NCI-H187 (cell line): ENCODE measurements at regions not wholly inside any gene's neighbourhood (a gene's known extent, or its start where the extent isn't known, plus 50 kb on each side); places are given as distances from the start of the nearest gene placed in this dataset.

Experiments
- DNase-seq, 2 experiments: peaks; one replicate each; lab custom pipeline; 2025; lab: John Stamatoyannopoulos, UW

- no peak for DNase-seq
Measured at GRCh38 chr2:65731476-65731875, 299.1 kb upstream of the SPRED2 start.

DNA sequence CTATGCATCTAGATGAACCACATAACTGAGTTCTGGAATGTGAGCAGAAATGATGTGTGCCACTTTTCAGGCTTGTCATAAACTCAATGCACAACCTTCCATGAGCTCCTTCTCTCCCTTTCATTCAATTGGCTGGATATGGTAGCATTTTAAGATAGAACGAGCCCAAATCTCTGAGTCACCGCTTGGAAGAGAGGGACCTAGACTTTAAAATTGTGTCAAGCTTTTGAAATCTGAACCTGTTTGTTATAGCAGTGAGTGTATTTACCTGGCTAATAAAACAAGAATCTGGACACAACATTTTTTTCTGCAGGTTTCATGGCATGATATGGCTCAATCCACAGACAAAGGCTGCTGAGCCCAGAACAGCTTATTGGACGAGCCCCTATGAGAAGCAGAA is 297.8 kb upstream of the SPRED2 start:
- DNase-seq = no peak

GRCh38 chr2:65729246-65729645 is 296.8 kb upstream of the SPRED2 start:
- no peak for DNase-seq

DNA sequence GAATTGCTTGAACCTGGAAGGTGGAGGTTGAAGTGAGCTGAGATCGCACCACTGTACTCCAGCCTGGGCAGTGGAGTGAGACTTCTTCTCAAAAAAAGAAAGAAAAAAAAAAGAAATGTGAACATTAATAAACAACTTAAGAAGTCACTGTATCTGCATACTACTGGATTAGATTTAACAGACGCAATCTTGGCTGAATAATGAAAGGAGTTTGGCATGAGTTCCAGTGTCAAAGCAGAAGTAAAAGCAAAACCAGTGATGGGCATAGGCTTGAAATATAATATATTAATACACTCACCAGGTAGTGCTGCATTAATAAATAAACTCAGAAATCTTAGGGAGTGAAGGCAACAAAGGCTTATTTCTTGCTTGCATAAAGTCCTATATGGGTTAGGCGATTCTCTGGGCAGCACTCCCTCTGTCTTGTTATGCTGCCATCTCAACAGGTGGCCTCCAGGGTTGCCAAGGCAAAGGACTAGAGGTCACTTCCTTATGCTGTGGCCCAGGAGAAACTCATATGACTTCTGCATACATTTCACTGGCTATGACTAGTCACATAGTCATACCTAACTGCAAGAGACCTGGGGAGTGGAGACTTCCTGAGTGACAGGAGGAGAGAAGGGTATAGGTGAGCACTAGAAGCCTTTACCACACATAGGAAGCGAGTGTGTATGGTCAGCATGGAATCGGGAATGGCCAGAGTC is 296.2 kb upstream of the SPRED2 start:
- no peak for DNase-seq

- no peak for DNase-seq
Measured at GRCh38 chr2:65727816-65728215, 295.4 kb upstream of the SPRED2 start.

DNA sequence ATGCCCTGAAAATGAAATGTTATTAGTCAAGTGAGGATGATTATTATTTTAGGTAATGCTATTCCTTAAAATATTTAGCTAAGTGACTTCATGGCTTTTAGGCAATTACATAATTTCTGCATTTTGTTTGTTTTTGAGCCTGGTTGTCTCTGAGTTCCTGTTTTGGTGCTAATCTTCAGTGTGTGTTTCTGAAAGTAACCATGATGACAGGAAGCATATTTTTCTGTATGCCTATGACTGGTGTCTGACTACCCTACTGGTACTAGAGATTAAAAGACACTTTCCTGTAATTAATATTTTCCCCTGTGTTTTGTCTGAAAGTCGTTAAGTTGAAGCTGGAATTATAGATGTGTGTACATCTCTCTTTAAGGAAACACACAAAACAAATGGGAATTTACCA is 295.0 kb upstream of the SPRED2 start:
- DNase-seq = no peak

- no peak for DNase-seq
Measured at GRCh38 chr2:65724752-65725151, 292.4 kb upstream of the SPRED2 start.

GRCh38 chr2:65724336-65724735 is 291.9 kb upstream of the SPRED2 start:
- DNase-seq = no peak

DNA sequence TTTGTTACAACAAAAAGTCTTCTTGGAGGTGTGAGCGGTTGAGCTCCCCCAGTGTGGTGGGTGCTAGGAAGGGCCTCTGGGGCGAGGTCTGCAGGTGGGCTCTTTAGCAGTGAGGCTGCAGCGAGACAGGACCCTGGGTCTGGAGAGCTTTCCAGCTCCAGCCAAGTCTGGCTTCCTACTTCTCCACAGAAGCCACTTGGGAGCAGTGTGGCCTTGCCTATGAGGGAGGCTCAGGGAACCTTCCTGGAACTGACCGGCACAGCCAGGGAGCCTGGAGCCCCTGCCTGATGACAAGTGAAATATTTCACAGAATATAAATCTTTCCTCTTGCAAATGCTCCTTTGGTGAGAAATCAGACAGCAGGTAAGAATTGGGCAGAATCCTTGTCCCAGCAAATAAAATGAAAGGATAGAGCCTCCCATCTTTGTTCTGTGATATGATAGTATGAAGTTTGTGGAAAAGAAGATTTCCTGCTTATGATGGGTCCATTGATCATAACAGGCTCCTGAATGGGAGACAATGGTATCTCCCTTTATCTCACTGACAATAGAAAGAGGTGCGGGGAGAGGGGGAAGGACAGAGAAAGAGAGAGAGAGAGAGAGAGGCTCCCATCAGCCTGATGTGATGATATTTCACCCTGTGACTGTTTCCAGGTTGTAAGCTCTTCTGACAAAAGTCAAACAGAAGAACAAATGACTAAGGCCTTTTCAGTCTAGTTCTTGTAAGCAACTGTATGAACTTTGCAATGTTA is 289.8 kb upstream of the SPRED2 start:
- DNase-seq = no peak

DNA sequence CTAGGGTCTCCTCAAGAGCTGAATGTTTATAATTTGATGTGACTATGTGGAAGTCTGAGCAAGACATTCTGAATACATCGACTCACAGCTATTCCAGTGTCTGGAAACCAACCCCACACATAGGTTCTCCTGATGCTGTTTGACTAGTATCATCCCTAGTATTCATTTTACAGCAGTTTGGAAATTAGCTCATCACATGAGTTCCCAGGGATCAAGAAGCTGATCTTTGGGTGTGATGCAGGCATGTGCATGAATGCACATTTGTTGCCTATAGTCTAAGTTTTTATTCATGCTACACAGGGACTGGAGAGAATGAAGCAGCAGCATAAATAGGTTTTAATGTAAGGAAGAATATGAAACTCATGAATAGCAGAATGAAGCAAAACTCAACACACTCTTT is 284.3 kb upstream of the SPRED2 start:
- no peak for DNase-seq

DNA sequence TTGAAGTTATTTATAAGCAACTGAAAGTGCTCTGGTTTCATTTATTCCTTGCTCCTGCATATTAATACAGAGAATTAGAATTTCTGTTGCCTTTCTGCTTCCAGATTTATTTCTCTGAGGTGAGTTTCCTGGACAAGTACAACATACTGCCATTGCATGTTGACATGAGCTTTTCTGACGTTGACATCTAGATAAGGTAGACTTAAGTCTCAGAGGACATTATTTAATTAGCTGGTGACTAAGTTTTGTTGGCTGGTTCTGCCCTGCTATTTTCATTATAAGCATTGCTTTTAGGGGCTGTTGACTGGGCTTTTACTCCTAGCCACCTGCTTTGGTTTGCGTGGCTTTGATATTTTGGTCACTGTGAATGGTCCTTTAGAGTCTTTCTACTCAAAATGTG is 282.9 kb upstream of the SPRED2 start:
- DNase-seq = no peak

GRCh38 chr2:65714866-65715265 is 282.5 kb upstream of the SPRED2 start:
- no peak for DNase-seq

GRCh38 chr2:65711863-65712262 is 279.5 kb upstream of the SPRED2 start:
- no peak for DNase-seq

DNA sequence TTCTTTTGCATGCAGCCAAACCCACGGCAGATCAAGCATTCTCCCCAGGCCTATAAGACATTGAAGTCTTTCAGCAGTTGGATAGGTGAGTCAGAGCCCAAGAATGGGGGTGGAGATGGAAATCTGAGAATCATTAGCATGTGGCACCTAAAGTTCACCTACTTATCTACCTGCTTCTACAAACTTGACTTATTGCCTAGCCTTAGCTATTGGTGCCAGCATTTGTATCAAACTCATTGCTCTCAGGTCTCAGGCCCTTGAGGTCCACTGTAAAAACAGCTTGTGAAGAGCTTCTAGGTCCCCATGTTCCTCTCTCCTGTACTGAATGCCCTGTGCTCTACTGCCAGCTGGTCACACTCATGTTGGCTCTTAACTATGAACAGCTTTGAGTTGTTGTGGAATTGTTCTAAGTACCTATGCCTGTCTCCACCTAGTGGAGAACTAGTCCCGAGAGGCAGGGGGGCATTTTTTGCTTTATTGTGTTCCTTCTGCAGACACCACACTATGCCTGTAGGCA is 278.4 kb upstream of the SPRED2 start:
- no peak for DNase-seq

GRCh38 chr2:65710356-65710755 is 278.0 kb upstream of the SPRED2 start:
- no peak for DNase-seq

- no peak for DNase-seq
Measured at GRCh38 chr2:65708086-65708485, 275.7 kb upstream of the SPRED2 start.

DNA sequence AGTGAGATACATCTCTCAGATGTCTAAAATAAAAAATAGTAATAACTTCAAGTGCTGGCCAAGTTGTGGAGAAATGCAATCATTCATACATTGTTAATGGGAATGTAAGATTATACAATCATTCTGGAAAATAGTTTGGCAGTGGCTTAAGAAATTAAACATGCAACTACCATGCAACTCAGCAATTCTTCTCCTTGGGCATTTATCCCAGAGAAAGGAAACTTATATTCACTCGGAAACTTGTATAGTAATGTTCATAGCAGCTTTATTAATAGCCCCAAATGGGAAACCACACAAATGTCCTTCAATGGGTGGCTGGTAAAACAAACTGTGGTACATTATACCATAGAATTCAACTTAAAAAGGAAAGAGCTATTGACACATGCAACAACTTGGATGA is 274.0 kb upstream of the SPRED2 start:
- DNase-seq = no peak

DNA sequence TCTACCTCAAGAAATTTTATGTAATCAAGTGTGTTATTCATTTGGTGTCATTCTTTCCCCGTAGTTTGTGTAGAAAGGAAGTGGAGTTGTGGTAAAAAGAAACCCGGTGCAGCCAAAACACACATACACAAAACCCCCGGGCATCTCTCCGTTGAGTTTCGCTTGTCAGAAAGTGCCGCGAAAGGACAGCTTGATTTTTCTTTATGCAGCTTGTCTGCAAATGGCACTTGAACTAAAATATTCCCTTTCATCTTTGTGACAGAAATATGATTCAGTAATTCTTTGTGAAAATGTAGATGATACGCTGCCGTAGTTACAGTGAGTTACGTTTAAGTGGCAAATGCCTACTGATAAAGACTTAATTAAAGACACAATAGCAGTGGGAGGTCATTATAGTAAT is 268.8 kb upstream of the SPRED2 start:
- DNase-seq = no peak

DNA sequence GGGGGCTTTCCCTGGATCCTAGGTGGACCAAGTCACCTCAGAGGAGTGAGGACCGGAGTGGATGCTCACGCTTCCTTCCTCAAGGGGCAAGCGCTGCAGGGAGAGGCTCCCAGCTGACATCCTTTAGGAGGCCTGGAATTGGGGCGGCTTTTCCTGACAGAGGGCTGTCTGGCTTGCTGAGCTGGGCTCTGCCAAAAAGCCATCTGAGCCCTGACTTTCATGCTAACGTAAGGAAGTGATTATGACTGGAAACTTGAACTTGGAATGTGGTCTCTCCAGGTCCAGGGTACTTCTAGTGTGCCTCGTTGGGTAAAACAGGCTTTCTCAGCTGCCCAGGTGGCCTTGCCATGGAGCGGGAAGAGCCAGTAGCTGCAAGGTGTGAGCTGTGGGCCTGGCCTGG is 268.3 kb upstream of the SPRED2 start:
- DNase-seq = no peak

DNA sequence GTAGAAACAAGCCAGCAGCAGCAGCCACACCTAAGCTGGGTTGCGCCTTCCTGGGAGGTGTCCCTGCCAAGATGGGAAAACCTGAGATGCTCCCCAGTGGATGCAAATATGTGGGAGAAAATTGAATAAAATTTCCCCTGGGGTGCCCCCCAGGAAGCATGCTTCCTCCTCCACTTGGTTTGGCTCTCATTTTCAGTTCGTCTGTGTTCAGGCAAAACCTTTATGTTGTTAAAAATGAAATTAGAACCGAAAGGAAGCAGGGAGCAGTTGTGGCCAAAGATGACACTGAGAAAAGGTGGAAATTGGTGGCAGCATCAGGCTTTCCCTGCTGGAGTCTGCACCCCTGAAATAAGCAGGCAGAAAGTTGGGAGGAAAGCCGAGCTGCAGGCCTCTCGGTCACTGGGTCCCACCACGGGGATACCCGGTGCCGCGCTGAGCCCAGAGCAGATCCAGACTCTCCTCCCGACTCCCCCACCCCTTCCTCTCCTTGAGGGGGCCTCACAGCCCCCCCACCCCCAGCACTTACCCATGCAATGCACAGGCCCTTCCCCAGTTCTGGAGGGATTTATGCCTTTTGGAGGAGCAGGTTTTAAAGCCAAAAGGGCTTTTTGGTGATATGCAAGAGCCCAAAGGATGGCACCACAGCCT is 267.7 kb upstream of the SPRED2 start:
- DNase-seq = no peak

DNA sequence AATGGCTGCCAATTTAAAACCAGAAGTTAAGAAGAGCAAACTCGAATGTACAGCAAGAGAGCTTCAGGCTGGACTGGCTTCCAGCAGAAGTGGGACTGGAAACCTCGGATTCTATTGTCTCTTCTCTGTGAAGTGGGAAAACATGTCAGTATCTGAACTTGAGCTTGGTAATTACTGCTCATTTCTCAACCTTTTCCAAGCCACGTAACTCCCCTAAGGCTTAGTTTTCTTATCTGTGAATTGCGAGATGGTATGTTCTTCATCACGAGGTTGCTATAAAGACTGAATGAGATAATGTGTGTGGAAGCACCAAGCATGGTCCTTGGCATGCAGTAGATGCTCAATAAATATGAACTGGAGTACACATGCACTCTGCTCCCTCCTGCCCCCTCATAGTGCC is 259.4 kb upstream of the SPRED2 start:
- DNase-seq = no peak

DNA sequence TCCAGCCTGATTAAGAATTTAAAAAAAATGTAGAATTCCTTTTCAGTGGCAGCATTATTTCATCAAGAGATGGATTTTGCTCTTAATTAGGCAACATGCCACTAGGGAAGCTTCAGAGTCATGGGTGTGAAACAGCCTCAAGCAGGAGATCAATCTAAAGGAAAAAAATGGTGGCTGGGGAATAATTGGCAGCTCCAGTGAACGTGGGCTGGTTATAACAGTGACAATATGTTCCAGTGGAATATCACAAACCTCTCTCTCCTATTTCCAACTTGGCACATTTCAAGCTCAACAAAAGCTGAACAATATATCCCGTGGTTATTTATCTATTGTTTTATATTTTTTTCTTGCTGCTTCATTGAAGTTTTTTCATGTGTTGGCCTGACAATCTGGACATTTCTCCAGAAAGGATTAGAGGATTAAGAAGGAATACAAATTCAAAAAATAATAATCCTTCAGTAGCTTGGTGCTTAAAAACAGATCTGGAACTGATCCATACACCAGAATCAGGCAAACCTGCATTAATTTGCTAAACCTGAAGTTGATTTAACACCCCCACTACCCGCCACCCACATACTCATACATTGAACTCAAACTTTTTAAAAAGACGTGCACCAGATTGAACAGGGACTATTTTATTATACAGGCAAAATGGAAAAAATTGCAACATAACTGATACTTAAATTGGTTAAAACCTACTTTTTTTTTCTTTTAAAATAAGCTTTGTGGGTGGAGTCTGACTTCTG is 255.9 kb upstream of the SPRED2 start:
- DNase-seq = no peak
